ENCODE measurements at regions not wholly inside any gene's neighbourhood (a gene's known extent, or its start where the extent isn't known, plus 50 kb on each side); places are given as distances from the start of the nearest gene placed in this dataset.

- no peak for TF ChIP-seq CTCF (IDR thresholded peaks at IDR 0.05; ENCODE audit: borderline replicate concordance, insufficient read depth, low read depth, low read length)
- no peak overlapping the region for H3K4me3 ChIP-seq (ENCODE audit: low read depth, low read length)
Observed at GRCh38 chrX:125089761-125090445, 229.8 kb upstream of the TEX13C start.

- no peak for TF ChIP-seq CTCF (IDR thresholded peaks at IDR 0.05; ENCODE audit: borderline replicate concordance, insufficient read depth, low read depth, low read length)
Observed at GRCh38 chrX:125093852-125094251, 225.8 kb upstream of the TEX13C start.

GRCh38 chrX:125094901-125095300 is 224.8 kb upstream of the TEX13C start:
- no peak overlapping the region for H3K4me3 ChIP-seq (ENCODE audit: low read depth, low read length)
- TF ChIP-seq CTCF (IDR thresholded peaks at IDR 0.05; ENCODE audit: borderline replicate concordance, insufficient read depth, low read depth, low read length): no peak

More at GRCh38 chrX:125093852-125094251, 225.8 kb upstream of the TEX13C start:
- H3K4me3 ChIP-seq (ENCODE audit: low read depth, low read length): no peak overlapping the region

GRCh38 chrX:125096469-125096868 is 223.2 kb upstream of the TEX13C start:
- no peak overlapping the region for H3K4me3 ChIP-seq (ENCODE audit: low read depth, low read length)
- TF ChIP-seq CTCF (IDR thresholded peaks at IDR 0.05; ENCODE audit: borderline replicate concordance, insufficient read depth, low read depth, low read length): no peak

GRCh38 chrX:125096870-125097269 is 222.8 kb upstream of the TEX13C start:
- no peak overlapping the region for H3K4me3 ChIP-seq (ENCODE audit: low read depth, low read length)
- TF ChIP-seq CTCF (IDR thresholded peaks at IDR 0.05; ENCODE audit: borderline replicate concordance, insufficient read depth, low read depth, low read length): no peak

GRCh38 chrX:125101971-125102755 is 217.5 kb upstream of the TEX13C start:
- no peak for TF ChIP-seq CTCF (IDR thresholded peaks at IDR 0.05; ENCODE audit: borderline replicate concordance, insufficient read depth, low read depth, low read length)
- no peak overlapping the region for H3K4me3 ChIP-seq (ENCODE audit: low read depth, low read length)

GRCh38 chrX:125103693-125104092 is 216.0 kb upstream of the TEX13C start:
- TF ChIP-seq CTCF (IDR thresholded peaks at IDR 0.05; ENCODE audit: borderline replicate concordance, insufficient read depth, low read depth, low read length): no peak
- H3K4me3 ChIP-seq (ENCODE audit: low read depth, low read length): no peak overlapping the region

All from GM12875 (cell line).